CMK (cell line): ENCODE measurements at regions not wholly inside any gene's neighbourhood (a gene's known extent, or its start where the extent isn't known, plus 50 kb on each side); places are given as distances from the start of the nearest gene placed in this dataset.

Experiments
- DNase-seq: peaks from one replicate; pipeline ENCODE4 v3.0.0-alpha.2; 2010; ENCODE audit warnings: low read depth

- DNase-seq: no peak
Observed at GRCh38 chr13:105787632-105788031, 747.8 kb downstream of the EFNB2 start.

- no peak for DNase-seq
Observed at GRCh38 chr13:105785436-105785835, 750.0 kb downstream of the EFNB2 start.

- no peak for DNase-seq
Observed at GRCh38 chr13:105783261-105783660, 752.2 kb downstream of the EFNB2 start.

GRCh38 chr13:105778196-105778595 lies 757.3 kb downstream of the EFNB2 start:
- DNase-seq: no peak

- DNase-seq: no peak
Observed at GRCh38 chr13:105774739-105775460, 760.6 kb downstream of the EFNB2 start.

GRCh38 chr13:105773863-105774538 lies 761.5 kb downstream of the EFNB2 start:
- DNase-seq: no peak

GRCh38 chr13:105773241-105773640 lies 762.2 kb downstream of the EFNB2 start:
- no peak for DNase-seq

- no peak for DNase-seq
Observed at GRCh38 chr13:105764486-105764885, 771.0 kb downstream of the EFNB2 start.

GRCh38 chr13:105763851-105764250 lies 771.6 kb downstream of the EFNB2 start:
- no peak for DNase-seq

GRCh38 chr13:105762096-105762495 lies 773.4 kb downstream of the EFNB2 start:
- DNase-seq: no peak

GRCh38 chr13:105758918-105759860 lies 776.3 kb downstream of the EFNB2 start:
- DNase-seq: no peak

- no peak for DNase-seq
Observed at GRCh38 chr13:105740739-105741138, 794.7 kb downstream of the EFNB2 start.

GRCh38 chr13:105737688-105738087 lies 797.8 kb downstream of the EFNB2 start:
- no peak for DNase-seq

GRCh38 chr13:105735281-105735680 lies 800.2 kb downstream of the EFNB2 start:
- peak; percentile 22 for DNase-seq

- DNase-seq: no peak
Observed at GRCh38 chr13:105732806-105733529, 802.5 kb downstream of the EFNB2 start.

- no peak for DNase-seq
Observed at GRCh38 chr13:105725887-105726286, 809.6 kb downstream of the EFNB2 start.

GRCh38 chr13:105721016-105721415 lies 814.4 kb downstream of the EFNB2 start:
- no peak for DNase-seq

- DNase-seq: no peak
Observed at GRCh38 chr13:105719859-105720258, 815.6 kb downstream of the EFNB2 start.

- no peak for DNase-seq
Observed at GRCh38 chr13:105709181-105709580, 826.3 kb downstream of the EFNB2 start.

- DNase-seq: no peak
Observed at GRCh38 chr13:105703843-105704242, 831.6 kb downstream of the EFNB2 start.

GRCh38 chr13:105702441-105702840 lies 833.0 kb downstream of the EFNB2 start:
- DNase-seq: no peak

GRCh38 chr13:105692769-105693168 lies 842.7 kb downstream of the EFNB2 start:
- no peak for DNase-seq
